ENCODE measurements at regions not wholly inside any gene's neighbourhood (a gene's known extent, or its start where the extent isn't known, plus 50 kb on each side); places are given as distances from the start of the nearest gene placed in this dataset.

- Histone ChIP-seq H3K27ac (ENCODE audit: low read length) (no peak overlapping the region), H3K36me3 (ENCODE audit: control insufficient read depth, insufficient read depth, low read length) (no peaks in the 10 kb centered on the region), H3K4me1 (ENCODE audit: control insufficient read depth, insufficient read depth, low read length) (no peaks in the 10 kb centered on the region), H3K27me3 (ENCODE audit: control insufficient read depth, insufficient read depth, low read length) (no peaks in the 10 kb centered on the region), H3K4me3 (ENCODE audit: low read length) (no peak overlapping the region), H3K9me3 (ENCODE audit: control insufficient read depth, low read depth, low read length) (no peaks in the 10 kb centered on the region)
- WGBS (ENCODE audit: insufficient coverage, low lambda C conversion rate), result no CpG with 5 or more reads among the region's 3 CpGs
- no peak for DNase-seq
Measured at GRCh38 chr13:72039126-72039525, 172.1 kb upstream of the DACH1 start.

DNA sequence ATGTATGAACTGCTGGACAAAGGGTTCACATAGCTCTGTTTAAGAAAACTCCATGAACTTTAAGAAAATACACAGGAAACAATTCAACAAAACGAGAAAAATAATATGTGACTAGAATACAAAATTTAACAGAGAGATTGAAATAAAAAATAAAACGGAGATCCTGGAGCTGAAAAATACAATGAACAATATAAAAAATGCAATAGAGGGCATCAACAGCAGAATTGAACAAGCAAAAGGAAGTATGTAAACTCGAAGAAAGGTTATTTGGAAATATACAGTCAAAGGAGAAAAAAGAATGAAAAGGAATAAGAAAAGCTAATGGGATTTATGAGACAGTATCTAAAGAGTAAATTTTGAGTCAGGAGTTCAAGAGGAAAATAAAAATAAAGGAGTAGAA lies 163.0 kb upstream of the DACH1 start:
- Histone ChIP-seq H3K36me3 (ENCODE audit: control insufficient read depth, insufficient read depth, low read length) (no peaks in the 10 kb centered on the region), H3K4me3 (ENCODE audit: low read length) (no peak overlapping the region), H3K27me3 (ENCODE audit: control insufficient read depth, insufficient read depth, low read length) (no peaks in the 10 kb centered on the region), H3K4me1 (ENCODE audit: control insufficient read depth, insufficient read depth, low read length) (no peaks in the 10 kb centered on the region), H3K27ac (ENCODE audit: low read length) (no peak overlapping the region), H3K9me3 (ENCODE audit: control insufficient read depth, low read depth, low read length) (peaks cover 15% of the 10 kb centered on the region)
- 98% methylated on average over 3 of the region's 3 CpGs for WGBS (ENCODE audit: insufficient coverage, low lambda C conversion rate)
- no peak for DNase-seq

DNA sequence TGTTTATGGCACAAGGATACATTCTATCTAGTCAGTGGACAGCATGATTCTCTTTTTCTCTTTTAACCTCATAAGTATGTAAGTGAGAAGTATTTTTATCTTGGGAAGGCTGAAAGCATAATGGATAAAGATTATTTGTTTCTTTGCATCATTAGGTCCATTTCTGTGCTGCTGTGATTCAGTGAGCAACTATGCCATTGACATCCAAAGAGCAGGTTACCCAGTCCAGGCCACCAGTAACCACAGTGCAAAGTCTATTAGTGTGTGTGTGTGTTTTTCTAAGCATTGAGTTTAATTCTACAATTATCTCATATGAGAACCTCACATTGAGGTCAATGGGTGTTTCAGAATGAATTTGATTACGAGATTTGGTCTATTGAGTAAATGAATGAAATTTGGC lies 158.8 kb upstream of the DACH1 start:
- DNase-seq, result no peak
- no peak overlapping the region for H3K27ac ChIP-seq (ENCODE audit: low read length)
- no peak overlapping the region for H3K4me3 ChIP-seq (ENCODE audit: low read length)
- WGBS (ENCODE audit: insufficient coverage, low lambda C conversion rate), result 100% methylated on average over 1 of the region's 1 CpG
- no peaks in the 10 kb centered on the region for H3K4me1 ChIP-seq (ENCODE audit: control insufficient read depth, insufficient read depth, low read length)
- H3K9me3 ChIP-seq (ENCODE audit: control insufficient read depth, low read depth, low read length), result peaks cover 15% of the 10 kb centered on the region
- H3K27me3 ChIP-seq (ENCODE audit: control insufficient read depth, insufficient read depth, low read length), result no peaks in the 10 kb centered on the region
- no peaks in the 10 kb centered on the region for H3K36me3 ChIP-seq (ENCODE audit: control insufficient read depth, insufficient read depth, low read length)

DNA sequence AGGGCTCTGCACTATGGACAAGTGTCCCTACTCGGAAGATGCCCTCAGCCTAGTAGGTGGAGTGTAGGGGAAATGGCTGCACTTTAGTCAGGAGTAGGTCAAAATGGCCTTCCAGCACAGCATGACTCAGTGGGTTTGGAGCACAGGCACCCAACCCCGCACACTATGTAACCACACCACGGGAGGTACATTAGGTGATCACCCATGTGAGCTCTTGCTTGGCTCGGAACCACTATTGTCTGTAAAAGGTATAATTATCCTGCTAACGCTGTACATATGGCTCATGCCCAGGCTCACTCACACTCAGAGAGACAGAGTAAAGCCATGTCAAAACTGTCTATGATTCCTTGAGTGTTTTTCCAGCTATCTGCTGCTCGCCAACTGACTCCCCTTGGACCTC lies 156.9 kb upstream of the DACH1 start:
- Histone ChIP-seq H3K4me3 (ENCODE audit: low read length) (no peak overlapping the region), H3K27me3 (ENCODE audit: control insufficient read depth, insufficient read depth, low read length) (no peaks in the 10 kb centered on the region), H3K9me3 (ENCODE audit: control insufficient read depth, low read depth, low read length) (peaks cover under 1% of the 10 kb centered on the region), H3K27ac (ENCODE audit: low read length) (no peak overlapping the region), H3K4me1 (ENCODE audit: control insufficient read depth, insufficient read depth, low read length) (no peaks in the 10 kb centered on the region), H3K36me3 (ENCODE audit: control insufficient read depth, insufficient read depth, low read length) (no peaks in the 10 kb centered on the region)
- no CpG with 5 or more reads among the region's 6 CpGs for WGBS (ENCODE audit: insufficient coverage, low lambda C conversion rate)
- no peak for DNase-seq

DNA sequence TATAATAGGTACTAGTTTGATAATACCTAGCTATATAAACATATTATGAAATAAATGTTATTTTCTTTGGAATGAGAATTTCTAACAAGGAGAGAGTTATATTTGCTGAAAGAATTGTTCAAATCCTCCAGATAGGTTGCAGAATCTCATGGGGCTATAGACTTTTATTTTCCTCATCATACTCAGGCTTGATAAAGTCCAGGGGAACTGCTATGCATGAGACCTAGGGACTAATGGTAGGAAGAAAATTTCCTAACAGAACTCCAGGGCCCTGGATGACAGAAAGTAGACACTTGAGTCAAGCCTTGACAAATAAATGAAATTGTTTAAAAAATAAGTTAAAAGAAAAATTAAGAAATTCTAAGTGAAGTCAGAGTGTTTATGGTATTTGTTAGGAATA lies 138.5 kb upstream of the DACH1 start:
- no peak overlapping the region for H3K27ac ChIP-seq (ENCODE audit: low read length)

GRCh38 chr13:72004784-72005374 lies 137.9 kb upstream of the DACH1 start:
- no peaks in the 10 kb centered on the region for H3K4me1 ChIP-seq (ENCODE audit: control insufficient read depth, insufficient read depth, low read length)
- H3K9me3 ChIP-seq (ENCODE audit: control insufficient read depth, low read depth, low read length), result no peaks in the 10 kb centered on the region
- WGBS (ENCODE audit: insufficient coverage, low lambda C conversion rate), result 86% methylated on average over 1 of the region's 5 CpGs
- H3K4me3 ChIP-seq (ENCODE audit: low read length), result no peak overlapping the region
- no peaks in the 10 kb centered on the region for H3K27me3 ChIP-seq (ENCODE audit: control insufficient read depth, insufficient read depth, low read length)
- no peak overlapping the region for H3K27ac ChIP-seq (ENCODE audit: low read length)
- DNase-seq, result no peak
- no peaks in the 10 kb centered on the region for H3K36me3 ChIP-seq (ENCODE audit: control insufficient read depth, insufficient read depth, low read length)

More for the DNA sequence above, 138.5 kb upstream of the DACH1 start:
- DNase-seq, result no peak
- H3K36me3 ChIP-seq (ENCODE audit: control insufficient read depth, insufficient read depth, low read length), result no peaks in the 10 kb centered on the region
- no peaks in the 10 kb centered on the region for H3K9me3 ChIP-seq (ENCODE audit: control insufficient read depth, low read depth, low read length)
- H3K4me1 ChIP-seq (ENCODE audit: control insufficient read depth, insufficient read depth, low read length), result no peaks in the 10 kb centered on the region
- H3K27me3 ChIP-seq (ENCODE audit: control insufficient read depth, insufficient read depth, low read length), result no peaks in the 10 kb centered on the region
- no peak overlapping the region for H3K4me3 ChIP-seq (ENCODE audit: low read length)

GRCh38 chr13:72004246-72004645 lies 137.2 kb upstream of the DACH1 start:
- no peak overlapping the region for H3K4me3 ChIP-seq (ENCODE audit: low read length)
- no peaks in the 10 kb centered on the region for H3K36me3 ChIP-seq (ENCODE audit: control insufficient read depth, insufficient read depth, low read length)
- H3K4me1 ChIP-seq (ENCODE audit: control insufficient read depth, insufficient read depth, low read length), result no peaks in the 10 kb centered on the region
- DNase-seq, result no peak
- H3K27ac ChIP-seq (ENCODE audit: low read length), result no peak overlapping the region
- no peaks in the 10 kb centered on the region for H3K27me3 ChIP-seq (ENCODE audit: control insufficient read depth, insufficient read depth, low read length)
- no peaks in the 10 kb centered on the region for H3K9me3 ChIP-seq (ENCODE audit: control insufficient read depth, low read depth, low read length)
- no CpG with 5 or more reads among the region's 3 CpGs for WGBS (ENCODE audit: insufficient coverage, low lambda C conversion rate)

- Histone ChIP-seq H3K4me3 (ENCODE audit: low read length) (no peak overlapping the region), H3K9me3 (ENCODE audit: control insufficient read depth, low read depth, low read length) (no peaks in the 10 kb centered on the region), H3K36me3 (ENCODE audit: control insufficient read depth, insufficient read depth, low read length) (no peaks in the 10 kb centered on the region), H3K4me1 (ENCODE audit: control insufficient read depth, insufficient read depth, low read length) (no peaks in the 10 kb centered on the region), H3K27ac (ENCODE audit: low read length) (no peak overlapping the region), H3K27me3 (ENCODE audit: control insufficient read depth, insufficient read depth, low read length) (no peaks in the 10 kb centered on the region)
- no peak for DNase-seq
Measured at GRCh38 chr13:71998223-71998622, 131.2 kb upstream of the DACH1 start.

DNA sequence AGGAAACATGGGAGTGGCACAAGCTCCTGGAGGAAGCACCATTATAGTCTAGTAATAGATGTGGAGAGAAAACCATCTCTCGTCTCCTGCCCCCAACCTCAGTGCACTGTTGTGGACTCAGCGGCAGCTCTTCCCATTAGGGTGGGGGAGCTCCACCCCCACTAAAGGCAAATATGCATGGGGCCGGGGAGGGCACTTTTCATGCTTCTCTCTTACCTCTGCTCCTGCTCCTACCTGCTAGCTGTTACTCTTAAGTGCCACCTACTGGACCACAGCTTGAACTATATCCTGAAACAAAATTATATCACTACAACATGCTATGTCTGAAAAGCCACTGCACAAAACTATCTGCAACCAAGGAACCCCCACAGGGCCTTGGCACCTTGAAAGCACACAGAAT lies 112.6 kb upstream of the DACH1 start:
- H3K4me1 ChIP-seq (ENCODE audit: control insufficient read depth, insufficient read depth, low read length), result no peaks in the 10 kb centered on the region
- H3K27ac ChIP-seq (ENCODE audit: low read length), result no peak overlapping the region
- no peaks in the 10 kb centered on the region for H3K27me3 ChIP-seq (ENCODE audit: control insufficient read depth, insufficient read depth, low read length)
- H3K4me3 ChIP-seq (ENCODE audit: low read length), result no peak overlapping the region
- no peaks in the 10 kb centered on the region for H3K36me3 ChIP-seq (ENCODE audit: control insufficient read depth, insufficient read depth, low read length)
- DNase-seq, result peak; percentile 12
- WGBS (ENCODE audit: insufficient coverage, low lambda C conversion rate), result no CpG with 5 or more reads among the region's 3 CpGs
- no peaks in the 10 kb centered on the region for H3K9me3 ChIP-seq (ENCODE audit: control insufficient read depth, low read depth, low read length)

DNA sequence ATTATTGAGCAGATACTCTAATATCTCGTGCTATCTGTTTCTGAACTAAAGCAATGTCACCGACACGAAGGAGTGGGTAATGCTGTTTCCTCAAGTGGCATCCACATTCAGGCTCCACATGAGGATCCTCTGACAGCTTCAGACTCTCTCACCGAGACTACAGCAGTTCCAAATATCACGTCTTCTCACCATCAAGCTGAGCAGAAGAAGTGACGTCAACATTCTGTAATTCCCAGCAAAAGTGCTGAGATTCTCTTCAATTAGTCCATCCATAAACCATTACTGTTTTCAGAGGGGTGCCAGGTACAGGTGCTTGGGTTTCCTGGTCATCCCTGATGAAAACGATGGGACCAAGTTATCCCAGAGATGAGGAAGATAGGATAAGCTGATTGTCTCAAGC lies 110.0 kb upstream of the DACH1 start:
- Histone ChIP-seq H3K9me3 (ENCODE audit: control insufficient read depth, low read depth, low read length) (no peaks in the 10 kb centered on the region), H3K27me3 (ENCODE audit: control insufficient read depth, insufficient read depth, low read length) (no peaks in the 10 kb centered on the region), H3K4me3 (ENCODE audit: low read length) (no peak overlapping the region), H3K27ac (ENCODE audit: low read length) (no peak overlapping the region), H3K4me1 (ENCODE audit: control insufficient read depth, insufficient read depth, low read length) (no peaks in the 10 kb centered on the region), H3K36me3 (ENCODE audit: control insufficient read depth, insufficient read depth, low read length) (no peaks in the 10 kb centered on the region)
- 80% methylated on average over 1 of the region's 7 CpGs for WGBS (ENCODE audit: insufficient coverage, low lambda C conversion rate)
- no peak for DNase-seq

DNA sequence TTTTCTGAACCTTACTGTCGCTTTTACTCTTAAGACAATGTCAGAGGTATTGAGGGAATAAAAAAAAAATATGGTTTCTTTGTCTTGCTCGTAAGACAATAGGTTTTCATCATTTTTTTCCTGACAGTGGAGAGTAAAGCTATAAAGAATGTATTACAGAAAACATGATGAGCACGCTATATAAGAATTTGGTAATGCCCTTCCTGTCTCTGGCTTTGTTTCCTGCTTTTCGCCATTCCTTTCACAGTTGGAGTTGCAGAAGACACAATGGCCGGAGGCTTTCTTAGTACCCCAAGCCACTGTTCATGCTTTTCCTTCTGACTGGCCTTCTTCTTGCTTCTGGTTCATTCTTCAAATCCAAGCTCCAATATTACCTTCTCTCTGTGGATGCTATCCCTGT lies 101.0 kb upstream of the DACH1 start:
- no peaks in the 10 kb centered on the region for H3K9me3 ChIP-seq (ENCODE audit: control insufficient read depth, low read depth, low read length)
- H3K4me3 ChIP-seq (ENCODE audit: low read length), result no peak overlapping the region
- 86% methylated on average over 4 of the region's 5 CpGs for WGBS (ENCODE audit: insufficient coverage, low lambda C conversion rate)
- H3K27me3 ChIP-seq (ENCODE audit: control insufficient read depth, insufficient read depth, low read length), result no peaks in the 10 kb centered on the region
- H3K27ac ChIP-seq (ENCODE audit: low read length), result no peak overlapping the region
- DNase-seq, result no peak
- no peaks in the 10 kb centered on the region for H3K4me1 ChIP-seq (ENCODE audit: control insufficient read depth, insufficient read depth, low read length)
- no peaks in the 10 kb centered on the region for H3K36me3 ChIP-seq (ENCODE audit: control insufficient read depth, insufficient read depth, low read length)

All from large intestine (tissue), 3 donors.